Stimulated activated CD8-positive, alpha-beta memory T cell treated with anti-CD3 and anti-CD28 coated beads, Interleukin-2, amount 100 ng/mL, for 1 hour (primary cell): ENCODE measurements at regions not wholly inside any gene's neighbourhood (a gene's known extent, or its start where the extent isn't known, plus 50 kb on each side); places are given as distances from the start of the nearest gene placed in this dataset.

ENCODE experiments used
- DNase-seq, 2 donors: peaks; one replicate each; pipeline ENCODE4 v3.0.0-alpha.2; 2020; ENCODE audit warnings: low read depth in 2 of 2

DNA sequence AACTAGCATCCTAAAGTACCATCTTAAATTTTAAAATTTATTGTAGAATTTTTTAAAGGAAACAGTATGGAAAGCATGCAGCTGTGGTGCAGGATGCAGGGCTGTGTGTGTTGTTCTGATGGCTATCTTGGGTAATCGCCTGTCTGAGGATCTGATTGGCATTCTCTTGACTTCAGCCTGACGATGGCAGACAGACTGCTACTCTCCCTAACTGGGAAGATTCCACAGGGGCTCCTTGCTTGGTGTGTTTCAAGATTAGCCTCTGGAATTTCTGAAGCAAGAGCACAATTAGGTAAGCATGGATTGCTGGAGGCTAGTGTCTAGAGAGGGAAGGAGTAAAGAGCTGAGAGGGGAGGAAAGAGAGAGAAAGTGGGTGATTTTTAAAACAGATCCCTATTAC is 696.8 kb upstream of the LRFN5 start:
- no peak for DNase-seq

DNA sequence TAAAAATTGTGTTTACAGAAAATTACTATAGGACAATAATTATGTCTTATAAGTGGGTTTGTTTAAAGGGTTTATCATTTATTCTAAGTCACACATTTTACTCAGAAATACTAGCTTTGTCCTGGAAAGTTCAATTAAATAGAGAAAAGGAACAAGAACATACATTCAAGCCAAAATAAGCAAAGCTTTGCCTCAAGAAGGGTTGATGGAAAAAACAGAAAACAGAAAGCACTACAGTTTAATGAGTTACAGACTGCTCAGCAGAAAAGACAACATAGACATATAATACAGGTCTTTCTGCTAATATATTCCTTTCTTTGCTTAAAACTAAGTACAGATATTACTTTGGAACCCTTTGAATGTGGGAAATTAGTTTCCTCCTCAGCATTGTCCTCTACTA is 703.0 kb upstream of the LRFN5 start:
- DNase-seq: no peak

DNA sequence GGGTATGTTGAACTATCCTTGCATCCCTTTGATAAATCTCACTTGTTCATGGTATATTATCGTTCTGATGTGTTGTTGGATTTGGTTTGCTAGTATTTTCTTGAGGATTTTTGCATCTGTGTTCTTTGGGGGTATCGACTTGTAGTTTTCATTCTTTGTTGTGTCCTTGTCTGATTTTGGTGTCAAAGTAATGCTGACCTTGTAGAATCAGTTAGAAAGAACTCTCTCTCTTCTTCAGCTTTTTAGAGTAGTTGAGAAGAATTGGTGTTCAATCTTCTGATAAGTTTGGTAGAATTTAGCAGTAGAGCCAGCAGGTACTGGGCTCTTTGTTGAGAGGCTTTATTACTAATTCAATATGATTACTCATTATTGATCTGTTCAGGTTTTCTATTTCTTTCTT is 707.2 kb upstream of the LRFN5 start:
- DNase-seq: no peak

DNA sequence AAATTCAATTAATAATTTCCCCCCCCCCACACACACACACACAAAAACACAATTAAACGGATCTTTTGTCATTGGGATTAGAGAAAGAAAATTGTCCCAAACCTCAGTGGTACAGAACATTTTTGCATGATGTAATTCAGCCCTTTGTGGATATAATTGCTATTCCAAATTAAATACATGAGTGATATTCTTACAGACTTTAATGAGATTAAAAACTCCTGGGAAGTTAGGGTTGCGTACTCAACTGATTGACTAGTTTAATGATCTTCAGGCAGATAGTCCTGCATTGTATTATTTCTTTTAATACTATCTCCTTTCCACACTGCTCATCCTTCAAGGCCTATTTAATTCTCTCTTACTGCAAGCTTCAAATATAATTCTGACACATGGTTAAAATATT is 711.8 kb upstream of the LRFN5 start:
- no peak for DNase-seq

DNA sequence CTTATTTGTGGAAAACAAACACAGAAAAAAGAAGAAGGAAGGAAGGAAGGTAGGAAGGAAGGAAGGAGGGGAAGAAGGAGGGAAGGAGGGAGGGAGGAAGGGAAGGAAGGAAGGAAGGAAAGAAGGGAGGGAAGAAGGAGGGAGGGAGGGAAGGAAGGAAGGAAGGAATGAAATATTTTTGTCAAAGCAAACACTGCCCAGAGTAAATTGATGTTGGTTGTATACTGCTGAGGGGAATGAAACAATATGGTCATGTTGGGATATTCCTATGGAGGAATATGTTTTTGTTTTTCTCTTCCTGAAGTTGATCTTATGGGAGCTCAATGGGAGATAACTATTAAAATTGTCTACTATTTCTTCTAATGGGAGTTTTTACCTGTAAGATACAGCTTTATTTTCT is 717.5 kb upstream of the LRFN5 start:
- no peak for DNase-seq

DNA sequence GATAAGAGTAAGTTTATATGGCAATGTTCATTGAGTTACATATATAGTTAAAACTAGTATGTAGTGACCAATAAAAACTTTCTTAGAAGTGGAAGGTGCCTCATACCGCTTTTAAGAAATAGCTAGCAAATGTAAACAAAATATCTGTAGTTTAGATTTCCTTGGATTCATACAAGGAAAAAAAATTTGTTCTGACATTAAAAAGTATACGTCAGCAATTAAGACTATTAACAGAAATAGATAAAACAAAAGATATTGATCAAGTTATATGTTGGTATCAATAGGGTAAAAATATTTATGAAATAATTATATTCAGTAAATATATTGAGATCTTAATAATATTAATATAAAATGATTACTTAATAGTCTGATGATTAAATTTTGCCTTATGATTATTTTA is 718.8 kb upstream of the LRFN5 start:
- no peak for DNase-seq

DNA sequence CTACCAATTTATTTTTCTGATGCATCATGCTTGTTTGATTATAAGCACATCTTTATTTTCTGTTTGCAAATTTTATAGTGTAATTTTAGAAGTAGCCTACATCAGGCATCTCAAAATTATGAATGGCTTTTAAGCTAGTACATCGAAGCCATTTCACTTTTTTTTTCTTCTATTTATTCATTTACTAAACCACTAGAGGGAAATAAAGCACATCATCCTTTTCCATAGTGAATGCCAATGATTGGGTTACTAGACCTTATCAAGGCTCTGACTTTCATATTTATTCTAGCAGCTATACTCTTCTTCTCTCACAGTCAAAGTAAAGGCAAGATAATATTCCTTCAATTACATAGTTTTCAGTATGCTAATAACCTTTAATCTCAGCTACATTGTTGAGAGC is 736.4 kb upstream of the LRFN5 start:
- DNase-seq: no peak

DNA sequence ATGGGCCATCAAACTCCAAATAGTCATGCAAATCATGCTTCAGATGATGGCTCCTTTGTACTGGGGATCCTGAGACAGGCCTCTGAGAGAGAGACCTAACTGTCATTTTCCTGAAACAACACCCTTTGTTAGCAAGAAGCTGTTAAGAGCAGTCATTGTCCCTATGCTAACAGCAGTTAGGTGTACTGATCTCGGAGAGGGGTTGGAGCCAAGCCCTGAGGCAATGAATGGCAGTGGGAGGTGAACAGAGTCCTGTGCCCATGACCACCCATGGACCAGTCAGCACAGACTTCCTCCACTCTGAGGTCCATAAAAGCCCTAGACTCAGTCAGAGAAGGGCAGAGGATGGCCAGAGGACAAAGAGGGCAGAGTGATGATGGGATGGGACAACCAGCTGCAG is 747.6 kb upstream of the LRFN5 start:
- no peak for DNase-seq

DNA sequence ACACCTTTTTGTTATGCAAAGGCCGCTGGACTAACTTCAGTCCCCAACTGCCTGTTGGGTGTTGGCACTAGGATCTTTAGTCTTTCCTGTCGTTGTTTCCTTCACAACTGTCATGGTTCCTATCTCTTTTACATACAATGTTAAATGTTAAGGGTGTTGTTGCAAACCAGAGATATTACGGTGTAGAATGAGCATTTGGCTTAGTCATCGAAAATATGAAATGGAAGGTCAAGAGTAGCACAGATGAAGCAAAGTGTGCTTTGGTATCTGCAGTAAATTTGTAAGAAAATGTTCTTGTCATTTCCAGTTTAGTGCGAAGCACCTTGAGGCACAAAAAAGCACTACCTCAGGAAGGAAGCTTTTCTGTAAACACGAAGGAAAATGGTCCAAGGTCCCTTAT is 751.3 kb upstream of the LRFN5 start:
- no peak for DNase-seq

DNA sequence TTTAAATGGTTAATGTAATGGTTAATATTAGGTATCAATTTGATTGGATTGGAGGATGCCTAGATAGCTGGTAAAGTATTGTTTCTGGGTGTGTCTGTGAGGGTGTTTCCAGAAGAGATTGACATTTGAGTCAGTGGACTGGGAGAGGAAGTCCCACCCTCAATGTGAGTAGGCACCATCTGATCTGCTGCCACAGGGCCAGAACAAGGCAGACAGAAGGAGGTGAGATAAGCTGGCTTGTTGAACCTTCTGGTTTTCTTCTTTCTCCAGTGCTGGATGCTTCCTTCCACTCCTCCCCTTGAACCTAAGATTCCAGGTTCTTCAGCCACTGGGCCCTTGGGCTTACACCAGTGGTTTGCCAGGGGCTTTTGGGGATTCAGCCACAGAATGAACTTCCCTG is 756.5 kb upstream of the LRFN5 start:
- no peak for DNase-seq

DNA sequence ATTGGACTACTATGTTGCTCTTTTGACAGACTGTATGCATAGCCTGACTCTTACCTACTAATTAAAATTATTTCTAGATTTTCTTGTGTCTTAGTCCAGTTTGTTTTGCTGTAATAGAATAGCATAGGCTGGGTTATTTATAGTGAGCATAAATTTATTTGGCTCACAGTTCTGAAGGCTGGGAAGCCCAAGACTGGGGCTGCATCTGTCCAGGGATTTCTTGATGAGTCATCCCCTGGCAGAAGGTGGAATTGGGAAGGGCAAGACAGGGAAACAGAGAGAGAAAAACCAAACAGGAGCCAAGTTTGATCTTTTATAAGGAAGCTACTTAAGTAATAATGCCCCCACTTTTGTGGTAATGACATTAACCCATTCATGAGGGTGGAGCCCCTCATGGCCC is 759.2 kb upstream of the LRFN5 start:
- no peak for DNase-seq

DNA sequence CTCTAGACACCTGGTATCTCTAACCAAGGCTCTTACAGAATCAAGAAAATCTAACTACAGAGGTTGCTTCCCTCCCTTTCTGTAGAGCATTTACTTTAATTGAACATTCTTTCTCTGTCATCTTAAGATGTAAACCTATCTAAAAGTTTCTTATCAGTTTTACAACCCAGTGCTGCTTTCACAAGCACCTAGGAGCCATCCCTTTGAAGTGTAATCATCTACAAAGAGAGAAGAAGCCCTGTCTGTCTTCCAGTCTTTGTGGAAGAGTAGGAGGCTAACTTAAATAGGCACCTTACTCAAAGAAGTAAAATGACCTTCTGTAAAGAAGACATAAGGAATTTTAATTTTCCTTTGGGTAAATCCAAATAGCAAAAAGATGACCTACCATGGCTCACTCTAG is 763.9 kb upstream of the LRFN5 start:
- DNase-seq: no peak

DNA sequence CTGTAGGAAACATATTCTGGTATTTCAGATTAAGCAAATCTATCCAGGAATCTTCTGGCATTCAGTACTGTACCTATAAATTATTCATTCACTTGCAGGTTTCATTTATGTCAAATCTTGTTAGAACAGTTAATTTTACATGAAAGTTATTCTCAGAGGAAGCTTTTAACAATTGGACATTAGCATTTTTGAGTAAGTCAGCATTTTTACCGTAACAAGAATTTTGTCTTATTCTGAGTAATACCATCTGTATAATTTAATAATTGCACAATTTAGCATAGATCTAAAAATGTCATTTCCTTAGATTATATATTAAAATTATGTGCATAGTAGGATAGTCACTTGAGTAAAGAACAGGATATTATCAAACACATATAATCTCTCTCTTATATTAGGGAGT is 764.8 kb upstream of the LRFN5 start:
- DNase-seq: no peak

DNA sequence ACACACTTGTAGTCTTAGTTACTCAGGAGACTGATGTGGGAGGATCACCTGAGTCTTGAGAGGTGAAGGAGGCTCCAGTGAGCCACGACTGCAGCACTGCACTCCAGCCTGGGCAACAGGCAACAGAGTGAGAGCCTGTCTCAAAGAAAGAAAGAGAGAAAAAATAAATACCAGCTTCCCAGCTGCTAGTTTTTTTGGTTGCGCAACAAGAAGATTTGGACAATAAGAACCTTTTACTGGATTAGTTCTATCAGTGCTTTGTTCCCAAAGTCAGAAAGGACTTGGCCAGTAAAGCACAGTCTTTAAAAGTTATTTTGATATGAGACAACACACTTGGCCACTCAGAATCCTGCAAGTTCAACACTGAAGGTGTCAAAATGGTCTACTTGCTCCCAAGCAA is 768.1 kb upstream of the LRFN5 start:
- no peak for DNase-seq

DNA sequence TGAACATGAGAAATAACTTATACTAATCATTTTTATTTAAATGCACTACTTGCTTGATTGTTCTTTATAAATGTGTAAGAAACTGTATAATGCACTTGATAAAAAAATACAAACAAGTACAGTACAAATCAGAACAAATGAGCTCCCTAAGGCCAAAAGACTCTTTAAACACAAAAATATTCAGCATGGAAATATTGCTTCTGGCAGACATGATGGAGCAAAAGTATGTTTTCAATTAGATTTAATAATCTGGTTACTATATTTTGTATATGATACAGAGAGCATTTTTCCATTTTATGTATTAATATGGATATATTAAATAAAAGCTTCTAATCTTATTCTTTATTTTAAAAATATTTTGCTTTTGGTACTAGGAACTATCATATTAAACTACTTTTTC is 800.2 kb upstream of the LRFN5 start:
- DNase-seq: no peak

DNA sequence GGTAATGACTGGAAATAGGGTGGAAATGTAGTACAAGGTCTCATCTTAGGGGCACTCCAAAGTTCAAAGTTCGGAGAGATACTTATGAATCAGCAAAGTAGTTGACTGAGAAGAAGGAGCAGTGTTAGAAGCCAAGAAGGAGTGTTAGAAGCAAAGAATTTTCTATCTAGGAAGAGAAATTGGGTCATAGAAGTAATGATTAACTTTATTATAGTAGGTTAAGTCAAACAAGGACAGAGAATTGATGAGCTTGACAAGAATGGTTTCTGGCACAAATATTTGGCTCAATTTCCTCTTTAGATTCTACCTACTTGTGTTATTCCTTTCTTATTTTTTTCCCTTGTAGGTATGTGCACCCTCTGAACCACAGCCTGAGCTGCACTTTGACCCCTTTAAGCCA is 810.5 kb upstream of the LRFN5 start:
- DNase-seq: no peak

DNA sequence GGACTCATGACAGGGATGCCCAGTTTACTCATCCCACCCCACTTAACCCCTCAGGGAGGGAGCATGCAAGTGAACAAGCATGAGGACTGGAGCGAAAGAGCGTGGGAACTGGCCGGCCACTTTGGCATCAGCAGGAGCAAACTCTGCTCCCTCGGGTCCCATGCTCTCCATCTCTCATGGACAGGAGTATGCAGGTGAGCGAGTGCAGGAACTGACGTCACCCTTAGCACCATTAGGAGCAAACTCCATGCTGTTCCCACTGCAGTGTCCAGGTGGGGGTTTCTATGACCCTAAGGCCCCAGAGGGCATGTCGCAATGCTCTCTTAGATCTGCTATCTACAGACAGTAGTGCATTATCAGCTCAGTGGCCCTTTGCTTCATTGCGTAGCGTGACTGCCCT is 821.8 kb upstream of the LRFN5 start:
- no peak for DNase-seq

DNA sequence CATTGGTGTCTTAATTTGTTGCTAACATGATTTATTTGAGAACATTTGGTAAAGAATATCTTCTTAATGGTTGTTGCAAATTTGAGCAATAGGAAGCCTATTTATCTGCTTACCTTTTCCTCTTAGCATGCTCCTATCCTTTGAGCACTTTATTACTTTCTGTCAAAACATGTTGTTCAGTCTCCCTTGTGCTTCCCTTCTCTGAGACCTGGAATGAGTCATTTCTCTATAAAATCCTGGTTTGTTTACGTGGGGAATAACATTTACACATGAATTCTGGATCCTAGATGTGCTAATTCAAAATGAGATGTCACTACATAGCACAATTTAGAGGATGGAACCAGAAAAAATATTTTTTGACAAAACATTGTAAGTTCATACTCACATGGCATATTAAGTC is 844.0 kb upstream of the LRFN5 start:
- DNase-seq: no peak

DNA sequence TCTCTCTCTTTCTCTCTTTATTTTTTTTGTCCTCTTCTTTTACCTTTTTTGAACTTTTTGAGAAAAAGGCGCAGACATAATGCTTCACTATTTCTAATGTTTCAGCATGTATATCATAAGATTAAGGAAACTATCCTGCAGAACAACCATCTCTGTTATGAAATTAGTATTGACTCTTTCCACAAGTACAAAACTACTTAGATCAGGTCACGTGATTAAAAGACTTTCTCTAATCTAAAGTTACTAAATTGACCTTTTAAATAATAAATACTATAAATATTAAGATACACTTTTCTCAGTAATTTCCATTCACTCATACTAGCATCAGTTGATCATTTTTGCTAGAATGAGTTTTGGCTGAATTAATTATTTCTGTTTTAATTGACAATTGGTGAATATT is 844.5 kb upstream of the LRFN5 start:
- DNase-seq: no peak

DNA sequence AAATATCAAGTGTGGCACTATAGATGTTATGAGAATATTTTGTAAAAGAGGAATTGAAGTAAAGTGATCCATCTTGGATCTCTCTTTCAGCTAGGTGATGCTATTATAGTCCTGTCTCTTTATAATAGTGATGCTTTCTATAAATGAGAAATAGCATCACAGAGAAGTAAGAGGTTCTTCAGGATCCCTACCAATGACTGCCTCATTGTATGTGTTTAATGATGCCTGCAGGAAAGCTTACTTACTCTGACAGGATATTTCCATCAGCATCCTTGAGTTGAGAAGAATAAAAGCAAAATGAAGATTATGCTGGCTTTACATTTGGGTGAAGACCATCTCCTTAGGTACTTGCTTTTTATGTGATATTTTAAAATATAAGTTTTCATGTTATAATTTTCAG is 846.0 kb upstream of the LRFN5 start:
- DNase-seq: no peak

DNA sequence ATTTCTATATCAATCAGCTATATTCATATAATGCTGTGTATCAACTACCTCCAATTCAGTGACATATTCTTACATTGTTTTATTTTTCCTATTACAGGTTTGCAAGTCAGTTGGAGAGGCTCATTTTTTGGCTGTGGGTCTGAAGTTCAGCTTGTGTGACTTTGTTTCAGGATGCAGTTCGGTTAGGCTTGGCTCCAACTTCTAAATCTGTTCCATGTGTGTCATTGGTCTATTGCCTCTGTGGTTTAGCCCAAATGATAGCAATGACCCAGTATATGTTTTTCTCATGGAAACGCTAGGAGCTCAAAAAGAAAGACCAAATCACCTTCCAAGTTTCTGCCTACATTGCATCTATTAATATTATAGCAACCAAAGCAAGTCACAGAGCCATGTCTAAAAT is 848.6 kb upstream of the LRFN5 start:
- no peak for DNase-seq

DNA sequence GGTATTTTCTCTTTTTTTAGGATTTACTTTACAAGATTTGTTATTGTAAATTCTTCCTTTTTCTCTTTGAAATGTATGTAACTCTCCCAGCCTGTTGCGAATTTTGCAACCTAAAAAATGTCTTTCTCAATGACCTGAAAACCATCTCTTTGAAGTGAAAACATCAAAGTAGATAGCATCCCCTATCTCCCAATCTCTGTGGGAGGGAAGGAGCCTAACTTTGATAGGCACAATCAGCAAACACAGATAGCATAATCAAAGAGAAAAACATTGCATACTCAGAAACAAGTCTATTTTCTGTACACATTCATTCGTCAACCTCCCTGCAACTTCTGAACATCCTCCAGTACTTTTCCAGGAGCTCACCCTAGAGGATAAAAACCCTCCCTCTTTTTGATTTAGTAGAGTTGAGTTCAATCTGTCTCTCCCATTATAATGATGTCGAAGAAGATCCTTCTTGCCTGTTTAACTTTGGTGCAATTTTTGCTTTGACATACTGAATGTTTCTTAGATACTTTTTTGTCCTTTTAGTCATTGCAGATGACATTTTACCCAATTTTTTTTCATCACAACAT is 849.2 kb upstream of the LRFN5 start:
- no peak for DNase-seq

DNA sequence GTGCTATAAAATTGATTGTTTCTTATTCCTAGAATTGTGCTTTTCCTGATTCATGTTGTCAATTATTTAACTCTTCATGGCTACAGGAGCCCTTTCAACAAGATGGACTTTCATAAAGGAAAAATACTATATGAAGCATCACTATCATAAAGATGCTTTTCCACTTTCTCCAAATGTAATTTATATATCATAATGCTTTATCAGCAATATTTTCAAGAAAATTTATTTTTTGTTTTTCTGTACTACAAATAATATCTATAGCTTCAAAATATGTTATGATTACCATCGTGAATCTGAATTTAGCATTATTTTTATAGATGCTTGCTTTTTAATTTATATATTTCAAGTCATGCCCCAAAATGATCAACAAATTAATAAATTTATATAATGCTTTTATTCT is 873.5 kb upstream of the LRFN5 start:
- DNase-seq: no peak

DNA sequence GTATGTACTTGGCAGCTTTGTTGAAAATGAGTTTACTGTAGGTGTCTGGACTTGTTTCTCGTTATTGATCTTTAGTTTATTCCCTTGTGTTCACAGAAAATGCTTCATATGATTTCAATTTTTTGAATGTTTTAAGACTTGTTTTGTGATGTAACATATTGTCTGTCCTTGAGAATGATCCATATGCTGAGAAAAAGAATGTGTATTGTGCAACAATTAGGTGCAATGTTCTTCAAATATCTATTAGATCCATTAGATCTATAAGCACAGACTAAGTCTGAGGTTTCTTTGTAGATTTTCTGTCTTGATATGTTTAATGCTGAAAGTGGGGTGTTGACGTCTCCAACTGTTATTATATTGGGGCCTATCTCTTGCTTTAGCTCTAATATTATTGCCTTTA is 879.6 kb upstream of the LRFN5 start:
- no peak for DNase-seq

DNA sequence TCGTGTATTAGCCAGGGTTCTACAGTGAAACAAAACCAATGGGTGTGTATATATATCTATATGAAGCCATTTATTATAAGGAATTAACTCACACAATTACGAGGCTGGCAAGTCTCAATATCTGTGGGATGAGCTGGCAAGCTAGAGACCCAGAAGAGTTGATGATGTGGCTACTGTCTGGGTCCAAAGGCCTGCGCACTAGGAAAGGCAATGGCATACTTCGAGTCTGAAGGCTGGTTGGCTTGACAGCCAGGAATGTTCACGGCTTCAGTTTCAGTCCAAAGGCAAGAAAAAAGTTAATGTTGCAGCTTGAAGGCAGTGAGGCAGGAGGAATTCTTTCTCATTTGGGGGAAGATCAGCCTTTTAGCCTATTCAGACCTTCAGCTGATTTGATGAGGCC is 893.3 kb upstream of the LRFN5 start:
- no peak for DNase-seq
